K562 (cell line): ENCODE measurements at regions not wholly inside any gene's neighbourhood (a gene's known extent, or its start where the extent isn't known, plus 50 kb on each side); places are given as distances from the start of the nearest gene placed in this dataset.

Experiments
- ATAC-seq: fragments of 200-7000 bp; cut with Tn5 transposase; 3 replicates; pipeline ENCODE4 v1.9.1; 2020; ENCODE audit warnings: moderate library complexity
- BruUV-seq: library from RNA; stranded (reverse); fragments of 400-500 nt; replicated peaks from 2 replicates; lab custom pipeline; 2021; lab: Mats Ljungman, UMichigan
- CTCF ChIA-PET: fragments of 300-600 bp; formaldehyde crosslinking; extraction: SDS; loops from one replicate; lab custom pipeline; 2021; ENCODE audit warnings: low intra/inter-chr PET ratio; lab: Yijun Ruan, JAX
- POLR2A ChIA-PET: fragments of 300-600, 350-650 bp; sonication (Branson Sonifier 250); formaldehyde crosslinking; extraction: SDS; loops from one replicate; lab custom pipeline; 2021; ENCODE audit warnings: antibody characterized with exemption, inconsistent platforms; lab: Yijun Ruan, JAX
- DNase-seq, 4 experiments: peaks; one replicate each; pipeline versions ENCODE4 v3.0.0 to v3.0.0-alpha.2; 2011 to 2018; ENCODE audit warnings: low spot score in 3 of 4, mixed read lengths in 3 of 4; ENCODE audit errors: extremely low read depth in 1 of 4
- FAIRE-seq: peaks from 2 replicates; lab custom pipeline; 2011; peaks lifted over from hg19 to GRCh38; lab: Jason Lieb, UNC
- H2AFZ ChIP-seq: 2 replicates; pipeline ENCODE4 v1.6.0; 2011; ENCODE audit warnings: low read depth, low read length, control low read depth, inconsistent platforms
- H3K27ac ChIP-seq: fragments of 200-600 bp; 3 replicates; pipeline ENCODE4 v1.8.0; 2011; ENCODE audit warnings: low read depth, mild to moderate bottlenecking, control low read depth, inconsistent platforms, low read length, moderate library complexity, mixed read lengths; ENCODE audit errors: extremely low read depth
- H3K27me3 ChIP-seq, 2 experiments: fragments of 300-600 bp in 1 of 2; 2 replicates in 1 of 2; 3 replicates in 1 of 2; pipeline versions ENCODE4 v1.6.0 to v1.8.0; 2011; ENCODE audit warnings: inconsistent platforms in 2 of 2, low read length in 2 of 2, mild to moderate bottlenecking in 1 of 2, mixed read lengths in 1 of 2, moderate library complexity in 1 of 2; ENCODE audit not compliant: control insufficient read depth in 2 of 2, insufficient read depth in 2 of 2
- H3K36me3 ChIP-seq: fragments of 300-600 bp; 3 replicates; pipeline ENCODE4 v1.8.0; 2011; ENCODE audit warnings: mild to moderate bottlenecking, low read length, inconsistent platforms; ENCODE audit not compliant: control insufficient read depth, insufficient read depth
- H3K4me1 ChIP-seq, 2 experiments: fragments of 200-600 bp in 1 of 2; replicated peaks in 1 of 2; 2 replicates in 1 of 2; 3 replicates in 1 of 2; pipeline versions ENCODE4 v1.5.1 to v1.8.0; 2011; ENCODE audit warnings: inconsistent platforms in 2 of 2, low read length in 2 of 2, mild to moderate bottlenecking in 1 of 2, mixed read lengths in 1 of 2, moderate library complexity in 1 of 2; ENCODE audit not compliant: control insufficient read depth in 2 of 2, insufficient read depth in 2 of 2
- H3K4me2 ChIP-seq: 2 replicates; pipeline ENCODE4 v1.6.1; 2011; ENCODE audit warnings: low read length, control low read depth, inconsistent platforms, mixed read lengths; ENCODE audit not compliant: insufficient read depth
- H3K4me3 ChIP-seq: fragments of 200-600 bp; sonication (generic), shearing (Covaris generic); 2 replicates; pipeline ENCODE4 v1.5.1; 2016; ENCODE audit warnings: control low read depth, inconsistent platforms
- H3K79me2 ChIP-seq: fragments of 200-600 bp; 3 replicates; pipeline ENCODE4 v1.8.0; 2011; ENCODE audit warnings: low read length, inconsistent platforms; ENCODE audit not compliant: control insufficient read depth, insufficient read depth
- H3K9ac ChIP-seq, 2 experiments: 2 replicates each; pipeline versions ENCODE4 v1.6.0 to v1.6.1; 2011; ENCODE audit warnings: low read depth in 2 of 2, low read length in 2 of 2, control low read depth in 1 of 2, inconsistent platforms in 1 of 2, mild to moderate bottlenecking in 1 of 2, mixed read lengths in 1 of 2; ENCODE audit not compliant: insufficient read depth in 1 of 2
- H3K9me1 ChIP-seq: one replicate; pipeline ENCODE4 v1.6.0; 2011; ENCODE audit warnings: inconsistent platforms, mild to moderate bottlenecking, low read length, moderate library complexity; ENCODE audit not compliant: control insufficient read depth, insufficient read depth
- H3K9me3 ChIP-seq: replicated peaks from 2 replicates; pipeline ENCODE4 v1.5.1; 2011; ENCODE audit warnings: low read depth, low read length, inconsistent platforms; ENCODE audit not compliant: control insufficient read depth, insufficient read depth
- H4K20me1 ChIP-seq: replicated peaks from 2 replicates; pipeline ENCODE4 v1.6.1; 2011; ENCODE audit warnings: low read length, inconsistent platforms, mixed read lengths; ENCODE audit not compliant: control insufficient read depth, insufficient read depth
- BRD9 ChIP-seq: fragments of 450-650 bp; IDR thresholded peaks from 2 replicates; pipeline ENCODE4 v1.6.1; 2018; ENCODE audit warnings: low read depth; ENCODE audit not compliant: partially characterized antibody
- HDGF ChIP-seq: fragments of 450-650 bp; IDR thresholded peaks from 2 replicates; pipeline ENCODE4 v1.6.1; 2016
- MAFF ChIP-seq: IDR thresholded peaks from 2 replicates; pipeline ENCODE4 v1.6.1; 2012; ENCODE audit warnings: low read length, improper control_type of control experiment
- NCOA4 ChIP-seq: fragments of 450-650 bp; IDR thresholded peaks from 2 replicates; pipeline ENCODE4 v1.6.1; 2018; ENCODE audit warnings: mild to moderate bottlenecking; ENCODE audit not compliant: partially characterized antibody
- NELFE ChIP-seq: IDR thresholded peaks from 2 replicates; pipeline ENCODE4 v1.6.1; 2011; ENCODE audit warnings: mild to moderate bottlenecking; ENCODE audit not compliant: insufficient read depth, insufficient read length
- PTTG1 ChIP-seq: fragments of 450-650 bp; IDR thresholded peaks from 2 replicates; pipeline ENCODE4 v1.6.1; 2016; ENCODE audit warnings: low read depth, mild to moderate bottlenecking, missing genetic modification characterization, missing compliant biosample characterization
- RFX1 ChIP-seq: fragments of 450-650 bp; IDR thresholded peaks from 2 replicates; pipeline ENCODE4 v1.6.1; 2016; ENCODE audit warnings: mild to moderate bottlenecking, moderate library complexity
- TARDBP ChIP-seq: fragments of 450-650 bp; IDR thresholded peaks from 2 replicates; pipeline ENCODE4 v1.6.1; 2016
- ZBTB17 ChIP-seq: fragments of 450-650 bp; formaldehyde crosslinking; IDR thresholded peaks from 2 replicates; pipeline ENCODE4 v1.4.0; 2020; ENCODE audit warnings: mild to moderate bottlenecking
- ZC3H8 ChIP-seq: fragments of 450-650 bp; IDR thresholded peaks from 2 replicates; pipeline ENCODE4 v1.6.1; 2017
- ZNF589 ChIP-seq: fragments of 200-800 bp; sonication (Bioruptor generic); IDR thresholded peaks from 2 replicates; pipeline ENCODE4 v1.6.1; 2016; ENCODE audit warnings: low read depth, missing genetic modification characterization, missing compliant biosample characterization
- ZNF717 ChIP-seq: fragments of 250-450 bp; sonication (Bioruptor Pico); IDR thresholded peaks from 2 replicates; pipeline ENCODE4 v1.5.0; 2021
- WGBS: fragments of 100-300 bp; shearing (Covaris generic); methylation state at CpG from one replicate; pipeline ENCODE4 v1.1.6; 2016; ENCODE audit warnings: low coverage, mixed read lengths; ENCODE audit not compliant: insufficient coverage; ENCODE audit errors: missing lambda C conversion rate; 5-methylcytosine and 5-hydroxymethylcytosine counted together
- in situ Hi-C: fragments of 300-500 bp; cut with MboI; formaldehyde crosslinking; loops from 4 replicates; pipeline ENCODE4 v1.15.0; 2018; ENCODE audit warnings: inconsistent platforms, mixed read lengths
- intact Hi-C: fragments of 100-400 bp; cut with micrococcal nuclease; formaldehyde crosslinking; loops from 2 replicates; pipeline ENCODE4 v1.14.2; 2022
- TF ChIP-seq, protein P1 (sequence below): fragments of 450-650 bp; IDR thresholded peaks from 2 replicates; pipeline ENCODE4 v1.6.1; 2016; ENCODE audit warnings: missing biosample characterization, missing genetic modification characterization
- TF ChIP-seq, protein P2 (sequence below): fragments of 450-650 bp; IDR thresholded peaks from 2 replicates; pipeline ENCODE4 v1.6.1; 2016; ENCODE audit warnings: mild to moderate bottlenecking
- TF ChIP-seq, protein P3 (sequence below): fragments of 450-650 bp; formaldehyde crosslinking; IDR thresholded peaks from 2 replicates; pipeline ENCODE4 v1.4.0; 2022; ENCODE audit warnings: missing genetic modification characterization

DNA sequence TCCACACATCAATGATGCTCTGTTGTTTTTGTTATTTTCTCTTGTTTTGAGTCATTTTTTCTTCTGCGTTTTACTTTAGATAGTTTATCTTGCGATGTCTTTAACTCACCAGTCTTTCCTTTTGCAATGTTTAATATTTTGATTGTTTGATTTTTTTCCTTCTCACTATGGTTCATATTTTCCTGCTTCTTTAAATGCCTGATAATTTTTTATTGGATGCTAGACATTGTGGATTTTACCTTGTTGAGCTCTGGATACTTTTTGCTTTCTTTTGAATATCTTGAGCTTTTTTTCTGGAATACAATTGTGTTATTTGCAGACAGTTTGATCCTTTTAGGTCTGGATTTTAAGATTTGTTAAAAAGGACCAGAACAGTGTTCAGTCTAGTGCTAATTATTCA lies 55.2 kb upstream of the GAS1 start:
- H3K9me3 ChIP-seq, result no peaks in the 10 kb centered on the region
- POLR2A ChIA-PET, result interaction anchor here (1.2 kb wide), 1 partner anchor 22 kb away, joined by 3 read pairs; no protein-coding TSS in a partner anchor
- WGBS, result 0% methylated on average over 2 of the region's 2 CpGs
- DNase-seq (no peak), FAIRE-seq (no peak), ATAC-seq (no peak)
- H3K9me1 ChIP-seq, result no peaks in the 10 kb centered on the region
- no peaks in the 10 kb centered on the region for H3K27me3 ChIP-seq
- no TSS peak for BruUV-seq
- no peak for TF ChIP-seq NELFE
- no peak for TF ChIP-seq ZBTB17
- no peak for TF ChIP-seq RFX1
- in situ Hi-C loops, result no loop called here
- no peaks in the 10 kb centered on the region for H3K4me1 ChIP-seq
- no peaks in the 10 kb centered on the region for H4K20me1 ChIP-seq
- no peak overlapping the region for H3K27ac ChIP-seq
- intact Hi-C loops, result no loop called here
- H3K9ac ChIP-seq, result no peak overlapping the region
- no peak overlapping the region for H3K4me3 ChIP-seq
- CTCF ChIA-PET, result no interaction called here
- no peaks in the 10 kb centered on the region for H3K36me3 ChIP-seq
- no peaks in the 10 kb centered on the region for H3K79me2 ChIP-seq
- no peak overlapping the region for H3K4me2 ChIP-seq
- no peak overlapping the region for H2AFZ ChIP-seq

DNA sequence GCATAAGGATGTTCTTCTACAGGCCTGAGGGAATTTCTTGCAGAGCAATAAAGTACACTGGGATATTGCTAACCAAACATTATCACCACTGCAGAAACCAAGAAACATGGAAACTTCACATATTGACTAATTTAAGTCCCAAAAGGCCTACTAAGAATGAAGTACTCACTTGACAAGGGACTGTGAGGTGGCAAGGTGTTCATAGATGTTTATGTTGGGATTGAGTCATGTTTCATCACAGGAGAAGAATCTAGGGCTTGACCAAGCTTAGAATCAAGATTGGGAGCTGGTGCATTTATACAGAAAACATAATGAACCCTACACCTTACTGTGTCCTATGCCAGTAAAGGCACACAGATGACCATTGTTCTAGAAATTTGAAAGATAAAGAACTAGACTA lies 56.7 kb upstream of the GAS1 start:
- H3K9me1 ChIP-seq, result no peaks in the 10 kb centered on the region
- ATAC-seq, result no peak
- in situ Hi-C loops, result no loop called here
- no peak for FAIRE-seq
- no peaks in the 10 kb centered on the region for H3K9me3 ChIP-seq
- CTCF ChIA-PET, result no interaction called here
- BruUV-seq, result no TSS peak
- H3K4me1 ChIP-seq, result no peaks in the 10 kb centered on the region
- no peak overlapping the region for H3K27ac ChIP-seq
- no peak overlapping the region for H3K9ac ChIP-seq
- H3K4me3 ChIP-seq, result no peak overlapping the region
- intact Hi-C loops, result no loop called here
- DNase-seq, result no peak
- no peaks in the 10 kb centered on the region for H3K36me3 ChIP-seq
- no peaks in the 10 kb centered on the region for H3K27me3 ChIP-seq
- H4K20me1 ChIP-seq, result no peaks in the 10 kb centered on the region
- H3K4me2 ChIP-seq, result no peak overlapping the region
- H2AFZ ChIP-seq, result no peak overlapping the region
- H3K79me2 ChIP-seq, result no peaks in the 10 kb centered on the region
- POLR2A ChIA-PET, result no interaction called here
- TF ChIP-seq, protein P1, sequence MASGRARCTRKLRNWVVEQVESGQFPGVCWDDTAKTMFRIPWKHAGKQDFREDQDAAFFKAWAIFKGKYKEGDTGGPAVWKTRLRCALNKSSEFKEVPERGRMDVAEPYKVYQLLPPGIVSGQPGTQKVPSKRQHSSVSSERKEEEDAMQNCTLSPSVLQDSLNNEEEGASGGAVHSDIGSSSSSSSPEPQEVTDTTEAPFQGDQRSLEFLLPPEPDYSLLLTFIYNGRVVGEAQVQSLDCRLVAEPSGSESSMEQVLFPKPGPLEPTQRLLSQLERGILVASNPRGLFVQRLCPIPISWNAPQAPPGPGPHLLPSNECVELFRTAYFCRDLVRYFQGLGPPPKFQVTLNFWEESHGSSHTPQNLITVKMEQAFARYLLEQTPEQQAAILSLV, result no peak
- TF ChIP-seq ZNF717 (CRISPR knock-in tag) (no peak), HDGF (no peak), MAFF (no peak), ZNF589 (CRISPR knock-in tag) (no peak), ZC3H8 (no peak), NCOA4 (no peak), TARDBP (no peak), PTTG1 (no peak), BRD9 (no peak)
- TF ChIP-seq, protein P2, sequence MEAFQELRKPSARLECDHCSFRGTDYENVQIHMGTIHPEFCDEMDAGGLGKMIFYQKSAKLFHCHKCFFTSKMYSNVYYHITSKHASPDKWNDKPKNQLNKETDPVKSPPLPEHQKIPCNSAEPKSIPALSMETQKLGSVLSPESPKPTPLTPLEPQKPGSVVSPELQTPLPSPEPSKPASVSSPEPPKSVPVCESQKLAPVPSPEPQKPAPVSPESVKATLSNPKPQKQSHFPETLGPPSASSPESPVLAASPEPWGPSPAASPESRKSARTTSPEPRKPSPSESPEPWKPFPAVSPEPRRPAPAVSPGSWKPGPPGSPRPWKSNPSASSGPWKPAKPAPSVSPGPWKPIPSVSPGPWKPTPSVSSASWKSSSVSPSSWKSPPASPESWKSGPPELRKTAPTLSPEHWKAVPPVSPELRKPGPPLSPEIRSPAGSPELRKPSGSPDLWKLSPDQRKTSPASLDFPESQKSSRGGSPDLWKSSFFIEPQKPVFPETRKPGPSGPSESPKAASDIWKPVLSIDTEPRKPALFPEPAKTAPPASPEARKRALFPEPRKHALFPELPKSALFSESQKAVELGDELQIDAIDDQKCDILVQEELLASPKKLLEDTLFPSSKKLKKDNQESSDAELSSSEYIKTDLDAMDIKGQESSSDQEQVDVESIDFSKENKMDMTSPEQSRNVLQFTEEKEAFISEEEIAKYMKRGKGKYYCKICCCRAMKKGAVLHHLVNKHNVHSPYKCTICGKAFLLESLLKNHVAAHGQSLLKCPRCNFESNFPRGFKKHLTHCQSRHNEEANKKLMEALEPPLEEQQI, result no peak
- TF ChIP-seq, protein P3, sequence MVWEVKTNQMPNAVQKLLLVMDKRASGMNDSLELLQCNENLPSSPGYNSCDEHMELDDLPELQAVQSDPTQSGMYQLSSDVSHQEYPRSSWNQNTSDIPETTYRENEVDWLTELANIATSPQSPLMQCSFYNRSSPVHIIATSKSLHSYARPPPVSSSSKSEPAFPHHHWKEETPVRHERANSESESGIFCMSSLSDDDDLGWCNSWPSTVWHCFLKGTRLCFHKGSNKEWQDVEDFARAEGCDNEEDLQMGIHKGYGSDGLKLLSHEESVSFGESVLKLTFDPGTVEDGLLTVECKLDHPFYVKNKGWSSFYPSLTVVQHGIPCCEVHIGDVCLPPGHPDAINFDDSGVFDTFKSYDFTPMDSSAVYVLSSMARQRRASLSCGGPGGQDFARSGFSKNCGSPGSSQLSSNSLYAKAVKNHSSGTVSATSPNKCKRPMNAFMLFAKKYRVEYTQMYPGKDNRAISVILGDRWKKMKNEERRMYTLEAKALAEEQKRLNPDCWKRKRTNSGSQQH, result no peak
